Activated CD8-positive, alpha-beta T cell treated with anti-CD3 and anti-CD28 coated beads for 36 hours (primary cell): ENCODE measurements at regions not wholly inside any gene's neighbourhood (a gene's known extent, or its start where the extent isn't known, plus 50 kb on each side); places are given as distances from the start of the nearest gene placed in this dataset.

Source experiments
- ATAC-seq: fragments of 200-7000 bp; cut with Tn5 transposase; one replicate; pipeline ENCODE4 v1.10.0; 2021; ENCODE audit warnings: mild to moderate bottlenecking, moderate library complexity
- CTCF ChIA-PET: fragments of 350-600 bp; sonication (Branson Sonifier 250); formaldehyde crosslinking; loops from one replicate; lab custom pipeline; 2021; ENCODE audit warnings: antibody characterized with exemption; lab: Charles Lee
- POLR2A ChIA-PET: fragments of 350-600 bp; sonication (Branson Sonifier 250); formaldehyde crosslinking; loops from one replicate; lab custom pipeline; 2021; ENCODE audit warnings: antibody characterized with exemption; lab: Charles Lee
- DNase-seq: peaks from one replicate; pipeline ENCODE4 v3.0.0-alpha.2; 2020
- H3K27ac Mint-ChIP-seq: one replicate; pipeline ENCODE4 v1.8.0; 2021; ENCODE audit warnings: mild to moderate bottlenecking, mixed read lengths
- H3K27me3 Mint-ChIP-seq: one replicate; pipeline ENCODE4 v1.8.0; 2021; ENCODE audit warnings: mixed read lengths
- H3K36me3 Mint-ChIP-seq: one replicate; pipeline ENCODE4 v1.8.0; 2021; ENCODE audit warnings: low read depth, mixed read lengths
- H3K4me1 Mint-ChIP-seq: one replicate; pipeline ENCODE4 v1.8.0; 2021; ENCODE audit warnings: low read depth, mixed read lengths
- H3K4me3 Mint-ChIP-seq: one replicate; pipeline ENCODE4 v1.8.0; 2021; ENCODE audit warnings: mild to moderate bottlenecking, moderate library complexity, mixed read lengths
- H3K9me3 Mint-ChIP-seq: one replicate; pipeline ENCODE4 v1.8.0; 2021; ENCODE audit warnings: mixed read lengths
- intact Hi-C: fragments of 100-400 bp; cut with micrococcal nuclease; formaldehyde crosslinking; loops from one replicate; pipeline ENCODE4 v1.10.0; 2022
- TF ChIP-seq, protein P1 (sequence below): fragments of 200-600 bp; IDR thresholded peaks from one replicate; pipeline ENCODE4 v1.8.0; 2022; ENCODE audit warnings: antibody characterized with exemption, mild to moderate bottlenecking

GRCh38 chr13:33628662-33629061, 189.3 kb upstream of the RFC3 start:
- CTCF ChIA-PET, result interaction anchor here (0.7 kb wide), 1 partner anchor 14 kb away, joined by 4 read pairs; no protein-coding TSS in a partner anchor
- Mint-ChIP-seq H3K27me3 (peaks cover 14% of the 10 kb centered on the region), H3K4me3 (no peak overlapping the region), H3K36me3 (no peaks in the 10 kb centered on the region), H3K27ac (no peak overlapping the region), H3K4me1 (peaks cover 9% of the 10 kb centered on the region), H3K9me3 (no peaks in the 10 kb centered on the region)
- DNase-seq (no peak), ATAC-seq (no peak)
- TF ChIP-seq, protein P1, sequence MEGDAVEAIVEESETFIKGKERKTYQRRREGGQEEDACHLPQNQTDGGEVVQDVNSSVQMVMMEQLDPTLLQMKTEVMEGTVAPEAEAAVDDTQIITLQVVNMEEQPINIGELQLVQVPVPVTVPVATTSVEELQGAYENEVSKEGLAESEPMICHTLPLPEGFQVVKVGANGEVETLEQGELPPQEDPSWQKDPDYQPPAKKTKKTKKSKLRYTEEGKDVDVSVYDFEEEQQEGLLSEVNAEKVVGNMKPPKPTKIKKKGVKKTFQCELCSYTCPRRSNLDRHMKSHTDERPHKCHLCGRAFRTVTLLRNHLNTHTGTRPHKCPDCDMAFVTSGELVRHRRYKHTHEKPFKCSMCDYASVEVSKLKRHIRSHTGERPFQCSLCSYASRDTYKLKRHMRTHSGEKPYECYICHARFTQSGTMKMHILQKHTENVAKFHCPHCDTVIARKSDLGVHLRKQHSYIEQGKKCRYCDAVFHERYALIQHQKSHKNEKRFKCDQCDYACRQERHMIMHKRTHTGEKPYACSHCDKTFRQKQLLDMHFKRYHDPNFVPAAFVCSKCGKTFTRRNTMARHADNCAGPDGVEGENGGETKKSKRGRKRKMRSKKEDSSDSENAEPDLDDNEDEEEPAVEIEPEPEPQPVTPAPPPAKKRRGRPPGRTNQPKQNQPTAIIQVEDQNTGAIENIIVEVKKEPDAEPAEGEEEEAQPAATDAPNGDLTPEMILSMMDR, result no peak
- POLR2A ChIA-PET, result interaction anchor here (1.3 kb wide), 1 partner anchor 15 kb away, joined by 4 read pairs; no protein-coding TSS in a partner anchor
- intact Hi-C loops, result no loop called here

GRCh38 chr13:33629605-33630360, 188.2 kb upstream of the RFC3 start:
- TF ChIP-seq, protein P1, result no peak
- no peak overlapping the region for H3K4me3 Mint-ChIP-seq
- peaks cover 23% of the 10 kb centered on the region for H3K27me3 Mint-ChIP-seq
- no peak overlapping the region for H3K27ac Mint-ChIP-seq
- ATAC-seq, result no peak
- POLR2A ChIA-PET, result interaction anchor here (1.3 kb wide), 1 partner anchor 17 kb away, joined by 4 read pairs; no protein-coding TSS in a partner anchor
- intact Hi-C loops, result no loop called here
- no peaks in the 10 kb centered on the region for H3K36me3 Mint-ChIP-seq
- H3K9me3 Mint-ChIP-seq, result no peaks in the 10 kb centered on the region
- CTCF ChIA-PET, result no interaction called here
- DNase-seq, result no peak
- H3K4me1 Mint-ChIP-seq, result peaks cover 3% of the 10 kb centered on the region

DNA sequence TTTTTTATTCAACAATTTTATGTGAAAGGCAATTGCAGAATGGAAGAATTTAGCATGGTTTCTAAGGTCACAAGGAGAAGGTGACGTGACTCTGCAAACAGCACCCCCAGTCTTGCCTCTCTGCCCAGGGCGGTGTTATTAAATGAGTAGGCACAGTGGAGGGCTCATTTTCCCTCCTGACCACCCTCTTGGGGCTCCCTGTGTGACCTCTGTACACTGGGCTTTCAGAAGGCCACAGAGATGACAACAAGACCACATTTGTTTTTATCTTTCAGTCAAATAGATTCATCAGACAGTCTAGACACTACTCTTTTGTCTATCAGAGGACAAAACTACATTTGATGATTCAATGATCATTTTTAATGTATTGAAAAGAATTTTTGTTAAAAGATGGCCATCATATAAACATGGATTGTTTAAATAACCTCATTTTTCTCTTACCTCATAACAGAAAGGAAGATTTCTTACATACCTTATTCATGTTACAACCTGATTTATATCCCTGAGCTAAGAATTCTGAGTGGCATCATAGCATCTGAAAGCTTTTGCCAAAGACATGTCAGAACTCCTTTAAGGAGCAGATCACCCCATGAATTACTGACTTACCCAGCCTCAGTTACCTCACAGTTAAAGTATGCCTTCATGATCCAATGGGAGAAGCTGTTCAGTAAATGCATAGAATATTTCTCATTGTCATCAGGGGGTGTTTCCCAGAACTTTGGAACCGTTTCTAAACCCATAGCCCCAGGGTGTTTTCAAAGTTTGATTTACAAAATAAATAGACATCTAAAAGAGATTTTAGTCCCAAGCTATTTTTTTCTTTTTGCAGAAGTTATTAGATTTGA, 184.0 kb upstream of the RFC3 start:
- Mint-ChIP-seq H3K4me3 (no peak overlapping the region), H3K9me3 (no peaks in the 10 kb centered on the region), H3K36me3 (no peaks in the 10 kb centered on the region), H3K27me3 (peaks cover 23% of the 10 kb centered on the region), H3K27ac (no peak overlapping the region), H3K4me1 (peaks cover 16% of the 10 kb centered on the region)
- ChIA-PET CTCF (no interaction called here), POLR2A (no interaction called here)
- TF ChIP-seq, protein P1, result no peak
- intact Hi-C loops, result no loop called here
- ATAC-seq (no peak), DNase-seq (no peak)

DNA sequence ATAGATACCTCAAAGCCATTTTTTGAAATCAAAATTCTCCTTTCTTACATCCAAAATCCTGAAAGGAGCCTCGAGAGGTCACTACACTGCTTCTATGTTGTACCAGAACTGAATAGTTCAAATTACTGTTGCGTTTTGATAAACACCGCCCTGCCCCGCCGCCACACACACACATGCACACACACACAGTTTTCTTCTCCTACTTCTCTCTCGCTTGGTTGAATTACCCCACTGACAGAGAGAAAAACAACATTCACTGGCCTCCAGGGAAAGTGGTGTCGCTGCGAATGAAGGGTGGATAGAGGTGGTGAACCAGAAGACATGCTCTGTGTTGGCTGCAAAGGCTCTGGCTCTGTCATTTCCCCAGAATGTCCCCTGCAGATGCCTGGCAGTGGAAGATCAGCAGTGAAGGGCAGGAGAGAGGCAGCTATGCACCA, 183.4 kb upstream of the RFC3 start:
- TF ChIP-seq, protein P1, result no peak
- CTCF ChIA-PET, result no interaction called here
- intact Hi-C loops, result no loop called here
- Mint-ChIP-seq H3K4me1 (peaks cover 21% of the 10 kb centered on the region), H3K9me3 (no peaks in the 10 kb centered on the region), H3K4me3 (no peak overlapping the region), H3K27me3 (peaks cover 23% of the 10 kb centered on the region), H3K27ac (no peak overlapping the region), H3K36me3 (no peaks in the 10 kb centered on the region)
- ATAC-seq (no peak), DNase-seq (no peak)
- POLR2A ChIA-PET, result no interaction called here

- peaks cover 12% of the 10 kb centered on the region for H3K27me3 Mint-ChIP-seq
- no peak overlapping the region for H3K4me3 Mint-ChIP-seq
- no peak for ATAC-seq
- H3K9me3 Mint-ChIP-seq, result no peaks in the 10 kb centered on the region
- TF ChIP-seq, protein P1, result no peak
- no peak for DNase-seq
- intact Hi-C loops, result no loop called here
- no peaks in the 10 kb centered on the region for H3K36me3 Mint-ChIP-seq
- CTCF ChIA-PET, result interaction anchor here (1.1 to 1.2 kb wide), 2 partner anchors 10 to 12 kb away, joined by 3 to 4 read pairs; no protein-coding TSS in a partner anchor
- H3K4me1 Mint-ChIP-seq, result peaks cover 34% of the 10 kb centered on the region
- POLR2A ChIA-PET, result no interaction called here
- H3K27ac Mint-ChIP-seq, result no peak overlapping the region
These were observed 181.7 kb upstream of the RFC3 start for GRCh38 chr13:33636243-33636642.
